Parathyroid adenoma (tissue), 2 donors: ENCODE measurements at regions not wholly inside any gene's neighbourhood (a gene's known extent, or its start where the extent isn't known, plus 50 kb on each side); places are given as distances from the start of the nearest gene placed in this dataset.

Source experiments
- H2AFZ ChIP-seq: fragments of 300-600 bp; sonication (generic); one replicate; pipeline ENCODE4 v1.7.0; 2017; ENCODE audit warnings: antibody characterized with exemption, mild to moderate bottlenecking
- H3K27ac ChIP-seq: fragments of 300-600 bp; sonication (generic); one replicate; pipeline ENCODE4 v1.7.0; 2017
- H3K27me3 ChIP-seq: fragments of 300-600 bp; sonication (generic); one replicate; pipeline ENCODE4 v1.7.0; 2017; ENCODE audit warnings: low read length; ENCODE audit not compliant: control insufficient read depth, insufficient read depth
- H3K36me3 ChIP-seq: fragments of 300-600 bp; sonication (generic); one replicate; pipeline ENCODE4 v1.7.0; 2017; ENCODE audit warnings: low read length; ENCODE audit not compliant: control insufficient read depth, insufficient read depth
- H3K4me1 ChIP-seq: fragments of 300-600 bp; sonication (generic); one replicate; pipeline ENCODE4 v1.7.0; 2017; ENCODE audit warnings: control low read depth
- H3K4me2 ChIP-seq: fragments of 300-600 bp; sonication (generic); one replicate; pipeline ENCODE4 v1.7.0; 2017; ENCODE audit warnings: low read length
- H3K4me3 ChIP-seq: fragments of 300-600 bp; sonication (generic); one replicate; pipeline ENCODE4 v1.7.0; 2017; ENCODE audit warnings: low read depth, low read length
- H3K79me2 ChIP-seq: fragments of 300-600 bp; sonication (generic); one replicate; pipeline ENCODE4 v1.7.0; 2017; ENCODE audit warnings: control low read depth
- H3K9ac ChIP-seq: fragments of 300-600 bp; sonication (generic); one replicate; pipeline ENCODE4 v1.7.0; 2017; ENCODE audit warnings: mild to moderate bottlenecking
- H3K9me3 ChIP-seq: fragments of 300-600 bp; sonication (generic); one replicate; pipeline ENCODE4 v1.7.0; 2017; ENCODE audit warnings: low read length; ENCODE audit not compliant: control insufficient read depth
- TF ChIP-seq, protein P1 (sequence below): fragments of 300-600 bp; sonication (generic); IDR thresholded peaks from one replicate; pipeline ENCODE4 v1.7.0; 2017; ENCODE audit warnings: antibody characterized with exemption, mild to moderate bottlenecking
- donor health status: primary hyperparathyroidism.

DNA sequence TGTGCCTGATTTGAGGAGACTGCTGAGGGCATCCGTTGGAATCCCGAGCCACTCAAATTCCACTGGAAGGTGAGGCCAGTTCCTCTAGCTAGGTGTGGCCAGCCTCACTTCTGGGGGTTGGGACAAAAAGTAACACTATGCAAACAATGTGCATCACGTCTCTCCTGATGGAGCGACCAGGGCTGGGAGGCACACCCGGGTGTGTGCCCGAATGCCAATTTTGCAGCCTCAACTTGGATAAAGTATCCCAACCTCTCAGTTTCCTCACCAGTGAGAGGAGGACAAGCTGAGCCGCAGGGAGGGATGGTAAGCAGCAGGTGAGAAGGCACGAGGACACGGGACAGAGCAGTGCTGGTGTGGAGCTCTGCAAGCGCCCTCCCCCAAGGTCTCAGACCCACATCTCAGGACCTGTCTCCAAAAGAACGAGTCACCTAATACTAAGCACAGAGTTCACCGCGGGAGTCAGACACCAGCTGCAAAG is 218.3 kb downstream of the HAUS1 start:
- TF ChIP-seq, protein P1, sequence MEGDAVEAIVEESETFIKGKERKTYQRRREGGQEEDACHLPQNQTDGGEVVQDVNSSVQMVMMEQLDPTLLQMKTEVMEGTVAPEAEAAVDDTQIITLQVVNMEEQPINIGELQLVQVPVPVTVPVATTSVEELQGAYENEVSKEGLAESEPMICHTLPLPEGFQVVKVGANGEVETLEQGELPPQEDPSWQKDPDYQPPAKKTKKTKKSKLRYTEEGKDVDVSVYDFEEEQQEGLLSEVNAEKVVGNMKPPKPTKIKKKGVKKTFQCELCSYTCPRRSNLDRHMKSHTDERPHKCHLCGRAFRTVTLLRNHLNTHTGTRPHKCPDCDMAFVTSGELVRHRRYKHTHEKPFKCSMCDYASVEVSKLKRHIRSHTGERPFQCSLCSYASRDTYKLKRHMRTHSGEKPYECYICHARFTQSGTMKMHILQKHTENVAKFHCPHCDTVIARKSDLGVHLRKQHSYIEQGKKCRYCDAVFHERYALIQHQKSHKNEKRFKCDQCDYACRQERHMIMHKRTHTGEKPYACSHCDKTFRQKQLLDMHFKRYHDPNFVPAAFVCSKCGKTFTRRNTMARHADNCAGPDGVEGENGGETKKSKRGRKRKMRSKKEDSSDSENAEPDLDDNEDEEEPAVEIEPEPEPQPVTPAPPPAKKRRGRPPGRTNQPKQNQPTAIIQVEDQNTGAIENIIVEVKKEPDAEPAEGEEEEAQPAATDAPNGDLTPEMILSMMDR = no peak
- no peak overlapping the region for H3K4me3 ChIP-seq
- no peak overlapping the region for H3K4me2 ChIP-seq
- H3K79me2 ChIP-seq = no peaks in the 10 kb centered on the region
- H3K9me3 ChIP-seq = no peaks in the 10 kb centered on the region
- peak overlapping the region; percentile 11 for H2AFZ ChIP-seq
- H3K4me1 ChIP-seq = peaks cover 11% of the 10 kb centered on the region
- H3K9ac ChIP-seq = no peak overlapping the region
- no peaks in the 10 kb centered on the region for H3K36me3 ChIP-seq
- H3K27me3 ChIP-seq = no peaks in the 10 kb centered on the region
- H3K27ac ChIP-seq = no peak overlapping the region

DNA sequence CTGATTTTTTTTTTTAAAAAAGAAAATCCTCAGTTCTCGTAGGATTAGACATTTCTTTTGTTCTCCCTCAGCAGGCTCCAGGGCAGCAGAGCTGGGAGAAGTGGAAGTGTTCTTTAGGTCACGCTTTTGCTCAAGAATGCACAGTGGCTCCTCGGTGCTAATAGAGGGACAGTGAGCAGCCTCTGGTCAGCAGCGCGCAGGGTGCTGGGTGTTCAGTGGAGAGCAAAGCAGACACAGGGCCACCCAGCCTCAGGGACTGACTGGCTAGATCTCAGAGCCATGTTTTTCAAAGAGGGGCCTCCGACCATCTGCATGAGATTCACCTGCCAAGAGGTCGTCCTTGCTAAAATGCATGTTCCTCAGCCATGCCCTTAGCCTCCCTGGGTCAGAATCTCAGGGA is 218.8 kb downstream of the HAUS1 start:
- Histone ChIP-seq H3K9ac (no peak overlapping the region), H3K27me3 (no peaks in the 10 kb centered on the region), H2AFZ (no peak overlapping the region), H3K4me3 (no peak overlapping the region), H3K4me1 (peaks cover 11% of the 10 kb centered on the region), H3K79me2 (no peaks in the 10 kb centered on the region), H3K36me3 (no peaks in the 10 kb centered on the region), H3K4me2 (no peak overlapping the region), H3K27ac (no peak overlapping the region), H3K9me3 (no peaks in the 10 kb centered on the region)
- TF ChIP-seq, protein P1 = no peak

DNA sequence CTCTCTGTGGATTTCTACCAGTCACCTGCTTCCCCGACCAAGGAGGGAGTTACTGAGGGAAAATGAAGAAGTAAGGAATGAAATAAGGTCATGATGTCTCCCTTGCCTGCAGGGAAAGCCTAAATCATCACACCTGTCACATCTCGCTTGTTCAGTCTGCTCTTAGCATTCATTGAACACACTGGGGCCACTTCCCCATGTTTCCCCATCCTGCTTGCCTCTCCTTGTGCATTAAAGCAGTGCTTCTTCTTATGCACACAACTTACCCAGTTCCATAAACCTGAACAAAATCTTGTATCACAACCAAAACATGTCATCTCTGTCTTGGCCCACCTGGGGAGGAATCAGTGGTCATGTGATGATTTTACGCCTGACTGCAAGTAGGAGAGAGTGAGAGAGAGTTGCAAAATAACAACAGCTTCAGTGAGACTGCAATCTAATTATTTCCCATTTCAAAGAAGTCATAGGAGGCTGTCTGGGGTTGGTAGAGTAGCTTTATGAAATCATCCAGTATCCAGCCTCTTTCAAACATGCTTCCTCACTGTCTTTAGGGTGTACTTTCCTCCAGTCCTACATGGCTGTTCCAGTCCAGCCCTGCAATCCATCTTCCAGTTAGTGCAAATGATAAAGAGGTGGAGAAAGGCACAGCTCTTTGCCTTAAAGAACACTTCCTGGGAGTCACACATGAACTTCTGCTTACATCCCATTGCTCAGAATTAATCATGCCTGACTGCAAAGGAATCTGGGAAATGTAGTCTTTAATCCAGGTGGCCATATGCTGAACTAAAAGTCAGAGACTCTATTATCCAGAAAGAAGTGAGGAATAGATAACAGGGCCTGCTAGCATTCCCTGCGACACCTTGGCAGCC is 220.1 kb downstream of the HAUS1 start:
- TF ChIP-seq, protein P1 = no peak
- Histone ChIP-seq H3K27me3 (no peaks in the 10 kb centered on the region), H3K9ac (no peak overlapping the region), H3K4me1 (peaks cover 11% of the 10 kb centered on the region), H3K27ac (no peak overlapping the region), H2AFZ (peak overlapping the region; percentile 63), H3K36me3 (no peaks in the 10 kb centered on the region), H3K79me2 (no peaks in the 10 kb centered on the region), H3K4me2 (no peak overlapping the region), H3K4me3 (no peak overlapping the region), H3K9me3 (no peaks in the 10 kb centered on the region)

DNA sequence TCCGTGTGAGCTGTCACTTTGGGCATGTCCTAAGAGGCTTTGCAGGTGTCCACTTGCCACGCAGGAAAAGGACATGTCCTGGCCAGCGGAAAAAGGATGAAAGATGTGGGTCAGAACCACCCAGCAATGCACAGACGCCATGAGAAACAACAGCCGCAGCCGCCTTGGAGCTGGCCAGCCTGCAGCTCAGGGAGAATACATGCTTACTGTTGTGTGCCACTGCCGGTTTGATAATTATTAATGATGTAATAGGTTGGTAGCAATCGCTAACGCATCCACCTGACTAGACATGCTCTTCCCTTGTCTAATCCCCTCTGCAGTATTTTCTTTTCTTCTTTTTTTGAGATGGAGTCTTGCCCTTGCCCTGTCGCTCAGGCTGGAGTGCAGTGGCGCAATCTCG is 221.7 kb downstream of the HAUS1 start:
- Histone ChIP-seq H3K9me3 (no peaks in the 10 kb centered on the region), H3K27me3 (no peaks in the 10 kb centered on the region), H3K4me2 (no peak overlapping the region), H3K27ac (no peak overlapping the region), H3K79me2 (no peaks in the 10 kb centered on the region), H2AFZ (no peak overlapping the region), H3K36me3 (no peaks in the 10 kb centered on the region), H3K4me3 (no peak overlapping the region), H3K4me1 (peaks cover 11% of the 10 kb centered on the region), H3K9ac (no peak overlapping the region)
- TF ChIP-seq, protein P1 = no peak
